CD14-positive monocyte (primary cell): ENCODE measurements at regions not wholly inside any gene's neighbourhood (a gene's known extent, or its start where the extent isn't known, plus 50 kb on each side); places are given as distances from the start of the nearest gene placed in this dataset.

Source experiments
- DNase-seq, 3 donors: peaks; one replicate each; pipeline ENCODE4 v3.0.0-alpha.2; 2011 to 2022
- H2AFZ ChIP-seq: 2 replicates; pipeline ENCODE4 v1.6.0; 2012; ENCODE audit warnings: mild to moderate bottlenecking, low read depth, low read length, inconsistent platforms; ENCODE audit not compliant: insufficient read depth, poor library complexity, severe bottlenecking
- H3K27ac ChIP-seq, 2 donors: 1 replicate in 1 of 2; 2 replicates in 1 of 2; pipeline ENCODE4 v1.5.1; 2012 to 2013; ENCODE audit warnings: low read length in 2 of 2, control low read depth in 1 of 2, inconsistent platforms in 1 of 2, low read depth in 1 of 2, mild to moderate bottlenecking in 1 of 2
- H3K27me3 ChIP-seq, 2 donors: one replicate each; pipeline versions ENCODE4 v1.6.0 to v1.6.1; 2011 to 2013; ENCODE audit warnings: low read length in 2 of 2; ENCODE audit not compliant: control insufficient read depth in 2 of 2, insufficient read depth in 2 of 2
- H3K36me3 ChIP-seq, 2 donors: replicated peaks in 1 of 2; 1 replicate in 1 of 2; 2 replicates in 1 of 2; pipeline versions ENCODE4 v1.5.1 to v1.6.1; 2012 to 2013; ENCODE audit warnings: low read length in 2 of 2, control low read depth in 1 of 2, inconsistent platforms in 1 of 2, mild to moderate bottlenecking in 1 of 2; ENCODE audit not compliant: insufficient read depth in 2 of 2, control insufficient read depth in 1 of 2
- H3K4me1 ChIP-seq, 2 donors: 1 replicate in 1 of 2; 2 replicates in 1 of 2; pipeline versions ENCODE4 v1.5.1 to v1.6.1; 2012 to 2013; ENCODE audit warnings: low read length in 2 of 2, control low read depth in 1 of 2, inconsistent platforms in 1 of 2, mild to moderate bottlenecking in 1 of 2, moderate library complexity in 1 of 2; ENCODE audit not compliant: insufficient read depth in 2 of 2, control insufficient read depth in 1 of 2
- H3K4me2 ChIP-seq: replicated peaks from 2 replicates; pipeline ENCODE3; 2012; ENCODE audit warnings: low read length, moderate library complexity, mild to moderate bottlenecking; ENCODE audit not compliant: poor library complexity, severe bottlenecking; ENCODE audit errors: extremely low read depth
- H3K4me3 ChIP-seq, 3 experiments: fragments of 200-600 bp in 1 of 3; sonication (generic) in 1 of 3; replicated peaks in 1 of 3; 1 replicate in 2 of 3; 2 replicates in 1 of 3; pipeline ENCODE4 v1.5.1; 2011 to 2013; ENCODE audit warnings: low read length in 3 of 3, mild to moderate bottlenecking in 3 of 3, control low read depth in 2 of 3, low read depth in 2 of 3, inconsistent platforms in 1 of 3, moderate library complexity in 1 of 3
- H3K79me2 ChIP-seq: 2 replicates; pipeline ENCODE4 v1.6.0; 2012; ENCODE audit warnings: mild to moderate bottlenecking, control low read depth, inconsistent platforms, low read length, moderate library complexity; ENCODE audit not compliant: insufficient read depth
- H3K9ac ChIP-seq: 2 replicates; pipeline ENCODE4 v1.6.0; 2017; ENCODE audit warnings: low read length, mild to moderate bottlenecking; ENCODE audit not compliant: insufficient read depth, poor library complexity, severe bottlenecking
- H3K9me3 ChIP-seq, 2 donors: replicated peaks in 1 of 2; 1 replicate in 1 of 2; 2 replicates in 1 of 2; pipeline versions ENCODE4 v1.5.1 to v1.6.1; 2012 to 2013; ENCODE audit warnings: low read length in 2 of 2, control low read depth in 1 of 2; ENCODE audit not compliant: control insufficient read depth in 1 of 2, insufficient read depth in 1 of 2
- H4K20me1 ChIP-seq: 2 replicates; pipeline ENCODE4 v1.6.0; 2012; ENCODE audit warnings: mild to moderate bottlenecking, low read length, control low read depth, moderate library complexity; ENCODE audit not compliant: insufficient read depth
- H3K27ac Mint-ChIP-seq, 7 donors: one replicate each; pipeline ENCODE4 v1.8.0; 2020; ENCODE audit warnings: mild to moderate bottlenecking in 7 of 7, mixed read lengths in 7 of 7, moderate library complexity in 6 of 7, inconsistent platforms in 2 of 7
- H3K27me3 Mint-ChIP-seq, 3 donors: one replicate each; pipeline ENCODE4 v1.8.0; 2021 to 2022; ENCODE audit warnings: low read depth in 3 of 3, mild to moderate bottlenecking in 3 of 3, mixed read lengths in 3 of 3, moderate library complexity in 3 of 3, inconsistent platforms in 1 of 3
- H3K36me3 Mint-ChIP-seq, 2 donors: one replicate each; pipeline ENCODE4 v1.8.0; 2020; ENCODE audit warnings: mixed read lengths in 2 of 2, inconsistent platforms in 1 of 2, mild to moderate bottlenecking in 1 of 2
- H3K4me1 Mint-ChIP-seq: one replicate; pipeline ENCODE4 v1.8.0; 2020; ENCODE audit warnings: mild to moderate bottlenecking, mixed read lengths
- H3K4me3 Mint-ChIP-seq, 2 donors: one replicate each; pipeline ENCODE4 v1.8.0; 2020; ENCODE audit warnings: mild to moderate bottlenecking in 2 of 2, mixed read lengths in 2 of 2, moderate library complexity in 1 of 2
- H3K9me3 Mint-ChIP-seq, 7 donors: one replicate each; pipeline ENCODE4 v1.8.0; 2020 to 2022; ENCODE audit warnings: mixed read lengths in 7 of 7, mild to moderate bottlenecking in 6 of 7, moderate library complexity in 6 of 7, inconsistent platforms in 2 of 7
- WGBS: methylation state at CpG from one replicate; pipeline ENCODE4 v1.1.5; 2013; ENCODE audit warnings: missing lambda C conversion rate; ENCODE audit not compliant: insufficient coverage; 5-methylcytosine and 5-hydroxymethylcytosine counted together
- intact Hi-C, 2 donors: fragments of 100-400 bp; cut with micrococcal nuclease; formaldehyde crosslinking; loops; one replicate each; pipeline versions ENCODE4 v1.15.0 to v1.15.1; 2023
- TF ChIP-seq, protein P1 (sequence below): fragments of 200-600 bp; IDR thresholded peaks from one replicate; pipeline ENCODE4 v1.8.0; 2022; ENCODE audit warnings: antibody characterized with exemption, mild to moderate bottlenecking

DNA sequence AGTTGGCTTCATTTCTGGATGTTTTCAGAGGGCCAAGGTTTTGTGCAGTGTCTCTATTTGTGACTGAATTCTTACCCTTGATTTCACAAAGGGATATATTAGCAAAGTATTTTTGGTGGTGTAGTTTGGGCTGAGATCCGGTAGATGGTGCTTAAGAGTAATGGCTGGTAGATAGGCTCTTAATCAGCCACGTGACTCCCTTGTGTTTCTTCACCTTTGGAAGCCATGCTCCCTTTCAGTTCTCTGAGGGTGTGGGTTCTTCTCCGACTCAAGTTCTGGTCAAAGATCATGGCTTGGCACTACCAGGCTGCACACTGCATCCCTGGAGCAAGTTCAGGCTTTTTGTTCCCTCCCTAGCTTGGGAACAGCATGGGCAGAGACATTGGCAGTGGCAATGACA, 887.3 kb downstream of the CDH8 start:
- H3K4me2 ChIP-seq = no peak overlapping the region
- intact Hi-C loops = no loop called here
- H3K4me1 ChIP-seq = peaks cover 0 to 6% of the 10 kb centered on the region in 2 donors
- no peak overlapping the region for H3K4me3 ChIP-seq
- Mint-ChIP-seq H3K4me3 (no peak overlapping the region), H3K9me3 (peaks cover 0 to 6% (median 2%) of the 10 kb centered on the region in 7 donors), H3K27ac (no peak overlapping the region), H3K27me3 (no peaks in the 10 kb centered on the region), H3K4me1 (no peaks in the 10 kb centered on the region), H3K36me3 (no peaks in the 10 kb centered on the region)
- no peaks in the 10 kb centered on the region for H3K79me2 ChIP-seq
- H3K27ac ChIP-seq = no peak overlapping the region
- no peaks in the 10 kb centered on the region for H4K20me1 ChIP-seq
- 93% methylated on average over 3 of the region's 3 CpGs for WGBS
- H3K9me3 ChIP-seq = peaks cover 0 to 12% of the 10 kb centered on the region in 2 donors
- no peak for DNase-seq
- no peak overlapping the region for H3K9ac ChIP-seq
- H3K36me3 ChIP-seq = no peaks in the 10 kb centered on the region
- no peaks in the 10 kb centered on the region for H3K27me3 ChIP-seq
- TF ChIP-seq, protein P1, sequence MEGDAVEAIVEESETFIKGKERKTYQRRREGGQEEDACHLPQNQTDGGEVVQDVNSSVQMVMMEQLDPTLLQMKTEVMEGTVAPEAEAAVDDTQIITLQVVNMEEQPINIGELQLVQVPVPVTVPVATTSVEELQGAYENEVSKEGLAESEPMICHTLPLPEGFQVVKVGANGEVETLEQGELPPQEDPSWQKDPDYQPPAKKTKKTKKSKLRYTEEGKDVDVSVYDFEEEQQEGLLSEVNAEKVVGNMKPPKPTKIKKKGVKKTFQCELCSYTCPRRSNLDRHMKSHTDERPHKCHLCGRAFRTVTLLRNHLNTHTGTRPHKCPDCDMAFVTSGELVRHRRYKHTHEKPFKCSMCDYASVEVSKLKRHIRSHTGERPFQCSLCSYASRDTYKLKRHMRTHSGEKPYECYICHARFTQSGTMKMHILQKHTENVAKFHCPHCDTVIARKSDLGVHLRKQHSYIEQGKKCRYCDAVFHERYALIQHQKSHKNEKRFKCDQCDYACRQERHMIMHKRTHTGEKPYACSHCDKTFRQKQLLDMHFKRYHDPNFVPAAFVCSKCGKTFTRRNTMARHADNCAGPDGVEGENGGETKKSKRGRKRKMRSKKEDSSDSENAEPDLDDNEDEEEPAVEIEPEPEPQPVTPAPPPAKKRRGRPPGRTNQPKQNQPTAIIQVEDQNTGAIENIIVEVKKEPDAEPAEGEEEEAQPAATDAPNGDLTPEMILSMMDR = no peak
- H2AFZ ChIP-seq = no peak overlapping the region

DNA sequence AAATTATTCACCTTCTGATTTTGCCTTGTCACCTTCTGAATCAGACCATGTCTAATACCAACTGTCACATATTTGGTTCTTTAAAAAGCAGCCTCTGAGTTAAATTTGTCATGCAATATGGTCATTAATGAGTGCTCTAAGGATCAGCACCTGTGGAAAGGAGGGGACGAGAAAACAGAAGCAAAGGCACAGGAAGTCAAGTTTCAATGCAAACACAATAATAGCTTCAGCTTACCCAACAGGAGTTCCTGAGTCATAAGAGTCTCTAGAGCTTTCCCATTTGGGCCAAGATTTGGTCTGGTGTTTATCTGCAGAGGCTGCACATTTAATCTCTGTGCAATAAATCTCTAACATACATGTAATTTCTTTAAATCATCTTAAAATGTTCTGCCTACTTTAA, 889.8 kb downstream of the CDH8 start:
- TF ChIP-seq, protein P1 = no peak
- Histone ChIP-seq H3K27me3 (no peaks in the 10 kb centered on the region), H2AFZ (no peak overlapping the region), H3K9ac (no peak overlapping the region), H3K4me3 (no peak overlapping the region), H3K79me2 (no peaks in the 10 kb centered on the region), H3K36me3 (no peaks in the 10 kb centered on the region), H3K9me3 (peaks cover 4 to 12% of the 10 kb centered on the region in 2 donors), H4K20me1 (no peaks in the 10 kb centered on the region), H3K4me1 (peaks cover 0 to 6% of the 10 kb centered on the region in 2 donors), H3K27ac (no peak overlapping the region), H3K4me2 (no peak overlapping the region)
- Mint-ChIP-seq H3K27me3 (no peaks in the 10 kb centered on the region), H3K4me3 (no peak overlapping the region), H3K4me1 (no peaks in the 10 kb centered on the region), H3K9me3 (peaks cover 0 to 8% (median 3%) of the 10 kb centered on the region in 7 donors), H3K36me3 (no peaks in the 10 kb centered on the region), H3K27ac (no peak overlapping the region)
- intact Hi-C loops = no loop called here
- DNase-seq = no peak
- no CpG with 5 or more reads among the region's 1 CpG for WGBS
